GM18517 (cell line): ENCODE measurements at regions not wholly inside any gene's neighbourhood (a gene's known extent, or its start where the extent isn't known, plus 50 kb on each side); places are given as distances from the start of the nearest gene placed in this dataset.

Experiments used
- ATAC-seq: cut with Tn5 transposase; IDR thresholded peaks from one replicate; pipeline ENCODE4 v1.9.1; 2021; ENCODE audit warnings: mild to moderate bottlenecking, moderate library complexity; ENCODE audit not compliant: unreplicated experiment

GRCh38 chr2:41959760-41960159, 88.1 kb upstream of the PKDCC start:
- ATAC-seq: no peak

- no peak for ATAC-seq
Measured at GRCh38 chr2:41962922-41963622, 84.7 kb upstream of the PKDCC start.

GRCh38 chr2:41963661-41964525, 83.9 kb upstream of the PKDCC start:
- ATAC-seq: no peak

GRCh38 chr2:41965173-41965908, 82.5 kb upstream of the PKDCC start:
- ATAC-seq: no peak

- ATAC-seq: no peak
Measured at GRCh38 chr2:41965909-41966295, 81.9 kb upstream of the PKDCC start.

GRCh38 chr2:41966431-41966893, 81.4 kb upstream of the PKDCC start:
- ATAC-seq: no peak

- ATAC-seq: no peak
Measured at GRCh38 chr2:41966920-41967319, 80.9 kb upstream of the PKDCC start.

- no peak for ATAC-seq
Measured at GRCh38 chr2:41967476-41968181, 80.2 kb upstream of the PKDCC start.

- ATAC-seq: no peak
Measured at GRCh38 chr2:41968182-41968578, 79.6 kb upstream of the PKDCC start.

- no peak for ATAC-seq
Measured at GRCh38 chr2:41970988-41971660, 76.7 kb upstream of the PKDCC start.

GRCh38 chr2:41972179-41972578, 75.6 kb upstream of the PKDCC start:
- ATAC-seq: no peak

GRCh38 chr2:41972819-41973218, 75.0 kb upstream of the PKDCC start:
- ATAC-seq: no peak

GRCh38 chr2:41973871-41974270, 74.0 kb upstream of the PKDCC start:
- no peak for ATAC-seq

GRCh38 chr2:41981417-41981816, 66.4 kb upstream of the PKDCC start:
- no peak for ATAC-seq

GRCh38 chr2:41985573-41986095, 62.2 kb upstream of the PKDCC start:
- ATAC-seq: no peak

- no peak for ATAC-seq
Measured at GRCh38 chr2:41989501-41990180, 58.2 kb upstream of the PKDCC start.

- ATAC-seq: no peak
Measured at GRCh38 chr2:41990245-41990644, 57.6 kb upstream of the PKDCC start.

- ATAC-seq: no peak
Measured at GRCh38 chr2:41990688-41991087, 57.1 kb upstream of the PKDCC start.

GRCh38 chr2:41992056-41992642, 55.7 kb upstream of the PKDCC start:
- ATAC-seq: no peak
